GM21390 (cell line): ENCODE measurements at regions not wholly inside any gene's neighbourhood (a gene's known extent, or its start where the extent isn't known, plus 50 kb on each side); places are given as distances from the start of the nearest gene placed in this dataset.
"Not testable (repeated sequence)": the region's sequence is repeated elsewhere in the genome, so short reads cannot be mapped to it uniquely, and the experiment has no call there.

Experiments used
- ATAC-seq: cut with Tn5 transposase; IDR thresholded peaks from one replicate; pipeline ENCODE4 v1.9.1; 2021; ENCODE audit not compliant: unreplicated experiment

- ATAC-seq: no peak
Observed at GRCh38 chr4:34419871-34420270, 1824.4 kb downstream of the ARAP2 start.

DNA sequence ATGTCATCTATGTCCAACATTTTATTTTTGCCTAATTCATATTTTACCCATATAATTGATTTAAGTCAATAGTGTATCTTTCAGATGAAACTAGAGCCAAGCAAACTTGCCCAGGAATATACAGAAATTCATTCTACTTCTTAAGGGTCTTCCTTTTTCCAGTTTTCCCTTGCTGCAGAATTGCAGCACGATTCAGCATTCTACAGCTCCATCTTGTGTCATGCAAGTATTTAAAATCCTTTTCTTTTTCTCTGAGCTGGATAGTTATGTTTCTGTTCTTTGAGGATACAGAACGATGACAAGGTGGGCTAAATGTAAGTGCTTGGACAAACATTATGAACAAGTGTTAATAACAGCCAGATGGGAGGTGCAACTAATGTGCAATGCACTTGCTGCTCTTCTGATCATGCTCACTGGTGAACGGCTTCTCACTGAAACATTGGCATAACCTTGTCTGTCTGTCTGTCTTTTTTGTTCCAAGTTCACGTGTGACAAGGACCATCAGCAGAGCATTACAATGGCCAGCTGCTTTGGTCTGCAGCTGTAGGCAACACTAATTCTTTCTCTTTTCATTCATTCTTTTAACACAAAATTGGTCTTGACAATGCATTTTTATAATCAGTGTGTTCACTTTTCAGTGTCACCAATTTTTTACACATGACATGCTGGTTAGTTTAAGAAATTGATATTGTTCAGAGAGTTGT is 1821.7 kb downstream of the ARAP2 start:
- ATAC-seq: no peak

GRCh38 chr4:34432706-34433105 is 1811.6 kb downstream of the ARAP2 start:
- no peak for ATAC-seq

GRCh38 chr4:34434377-34434776 is 1809.9 kb downstream of the ARAP2 start:
- ATAC-seq: peak; percentile 64

DNA sequence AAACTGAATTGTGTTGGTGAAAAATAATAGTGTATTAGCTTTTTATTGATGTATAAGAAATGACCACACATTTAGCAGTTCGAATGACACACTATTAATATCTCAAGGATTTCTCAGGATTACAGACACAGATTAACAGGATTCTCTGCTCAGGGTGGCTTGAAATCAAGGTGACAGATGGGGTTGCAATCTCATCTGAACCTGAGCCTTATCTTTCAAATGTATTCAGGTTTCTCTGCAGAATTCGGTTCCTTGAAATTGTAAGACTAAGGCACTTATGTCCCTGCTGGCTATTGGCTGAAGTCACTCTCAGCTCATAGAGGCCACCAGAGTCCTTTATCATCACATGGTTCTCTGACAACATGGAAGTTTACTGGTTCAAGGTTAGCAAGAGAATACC is 1780.1 kb downstream of the ARAP2 start:
- no peak for ATAC-seq

DNA sequence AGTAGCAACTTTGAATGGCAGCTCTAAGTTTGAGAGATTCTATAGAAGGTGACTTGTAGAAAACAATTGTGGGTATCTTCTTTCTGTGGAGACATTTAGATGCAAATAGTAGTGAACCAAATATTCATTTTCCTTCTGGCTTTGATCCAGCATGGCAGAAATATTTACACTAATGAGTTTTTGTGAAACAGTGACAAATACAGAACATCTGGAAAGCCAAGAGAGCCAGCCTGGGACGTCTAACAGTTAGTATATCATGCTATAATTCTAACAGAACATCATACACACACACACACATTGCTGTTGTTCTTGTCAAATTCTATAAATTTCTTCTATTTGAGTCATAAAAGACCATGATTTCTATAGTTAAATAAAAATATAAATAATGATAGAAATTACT is 1777.9 kb downstream of the ARAP2 start:
- no peak for ATAC-seq

DNA sequence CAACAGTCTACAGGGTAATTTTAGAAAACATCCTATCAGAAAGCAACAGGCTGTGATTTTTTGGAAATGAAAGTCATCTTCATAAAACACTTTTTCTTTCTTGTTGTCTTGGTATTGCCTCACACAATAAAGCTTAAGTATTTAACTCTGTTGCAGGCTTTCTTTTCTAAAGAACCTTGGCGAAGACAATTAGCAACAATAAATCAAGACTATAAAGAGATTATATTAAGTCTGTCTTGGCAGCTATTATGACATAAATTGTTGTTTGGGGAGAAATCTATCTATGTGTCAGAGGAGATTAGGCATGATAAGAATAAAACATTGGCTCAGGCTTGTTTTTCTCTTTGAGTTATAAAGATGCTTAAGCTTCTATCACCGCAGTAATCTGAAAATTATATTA is 1774.8 kb downstream of the ARAP2 start:
- ATAC-seq: no peak

DNA sequence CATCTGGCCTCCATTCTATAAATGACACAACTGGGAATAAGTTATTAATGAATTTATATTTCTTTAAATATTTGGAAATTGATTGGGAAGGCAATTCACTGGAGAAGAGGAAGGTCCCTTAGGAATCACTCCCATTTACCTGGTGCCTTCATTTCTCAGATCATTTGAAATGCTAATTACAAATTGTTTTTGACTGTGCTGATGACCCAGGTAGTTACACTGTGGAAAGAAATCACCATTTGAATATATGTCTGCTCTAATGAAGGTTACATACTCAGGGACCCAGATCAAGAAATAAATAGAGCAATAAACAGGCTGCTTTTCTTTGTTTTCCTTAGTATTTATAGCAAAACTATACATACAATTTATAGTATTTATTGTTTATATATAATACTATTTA is 1759.1 kb downstream of the ARAP2 start:
- no peak for ATAC-seq

DNA sequence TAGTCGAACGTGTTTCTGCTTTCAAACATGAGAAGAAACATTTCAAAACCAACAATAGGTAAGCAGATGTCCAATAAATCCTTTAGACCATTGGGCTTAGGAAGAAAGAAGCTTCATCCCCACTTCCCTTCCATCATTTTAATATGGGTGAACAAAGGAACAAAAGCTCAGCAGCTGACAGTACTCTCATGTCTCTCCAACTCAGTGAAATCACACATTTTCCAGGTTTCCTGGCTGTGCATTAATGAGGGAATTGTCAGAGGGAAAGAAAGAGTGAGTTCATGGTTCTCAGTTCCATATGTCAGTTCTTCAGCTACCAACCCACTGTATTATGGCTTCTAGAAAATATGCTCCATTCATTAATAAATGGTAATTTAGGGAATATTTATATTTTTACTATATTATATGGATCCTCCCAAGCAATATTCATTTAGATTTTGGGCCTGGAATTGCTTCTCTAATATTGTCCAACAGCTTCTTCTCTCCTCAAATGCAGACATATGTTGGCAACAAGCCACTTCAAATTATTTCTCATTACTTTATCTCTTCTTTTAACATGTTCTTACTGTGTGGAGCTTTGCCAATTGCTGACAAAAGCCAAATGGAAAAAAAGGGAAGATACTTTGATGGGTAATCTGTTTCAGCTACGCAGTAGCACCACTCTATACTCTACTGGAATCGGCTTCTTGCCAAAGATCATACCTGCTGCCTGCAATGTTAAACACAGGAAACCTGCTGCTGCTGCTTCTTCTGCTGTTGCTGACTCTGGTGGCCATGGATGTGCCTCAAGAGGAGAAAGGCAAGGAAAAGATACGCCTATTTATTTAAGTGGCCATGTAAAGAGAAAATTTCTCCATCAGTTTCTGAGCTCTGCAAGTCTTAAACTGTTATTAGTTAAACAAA is 1757.6 kb downstream of the ARAP2 start:
- no peak for ATAC-seq

- no peak for ATAC-seq
Observed at GRCh38 chr4:34492414-34492813, 1751.9 kb downstream of the ARAP2 start.

- ATAC-seq: no peak
Observed at GRCh38 chr4:34502086-34502485, 1742.2 kb downstream of the ARAP2 start.

GRCh38 chr4:34504731-34505130 is 1739.6 kb downstream of the ARAP2 start:
- not testable (repeated sequence) for ATAC-seq

- ATAC-seq: not testable (repeated sequence)
Observed at GRCh38 chr4:34506511-34507092, 1737.7 kb downstream of the ARAP2 start.

DNA sequence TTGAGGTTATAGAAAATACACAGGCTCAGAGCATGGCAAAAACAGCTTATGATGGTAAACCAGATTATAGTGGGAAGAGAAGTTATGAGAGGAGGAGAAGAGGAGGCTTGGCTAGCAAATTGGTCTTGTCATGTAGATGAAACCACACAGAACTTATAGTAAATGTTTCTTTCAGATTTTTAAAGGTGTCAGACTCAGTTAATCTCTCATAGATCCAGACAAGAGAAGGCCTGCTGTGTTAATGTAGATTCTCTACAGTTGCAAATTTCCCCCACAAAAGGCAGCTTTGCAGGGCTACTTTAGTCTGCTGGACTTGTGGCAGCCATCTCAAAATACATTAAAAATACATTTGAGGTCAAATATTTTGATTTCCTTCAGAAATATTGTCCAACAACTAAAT is 1731.7 kb downstream of the ARAP2 start:
- no peak for ATAC-seq

DNA sequence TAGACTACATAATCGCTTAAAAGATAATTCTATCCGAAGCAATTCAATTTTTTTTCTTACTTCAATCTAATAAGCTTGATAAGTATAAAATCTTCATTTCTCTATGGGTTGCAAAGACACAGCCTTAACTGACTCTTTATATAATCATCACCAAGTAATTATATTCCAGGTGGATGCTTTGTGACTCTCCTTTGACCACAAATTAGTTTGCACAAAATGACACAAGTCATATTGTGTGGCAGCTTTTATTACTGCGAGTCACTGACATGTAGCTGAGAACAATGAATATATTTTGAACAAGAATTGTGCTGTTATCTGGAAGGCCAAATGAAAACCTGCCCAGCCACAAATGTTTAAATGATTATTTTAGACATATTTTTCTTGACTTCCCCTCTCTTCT is 1727.8 kb downstream of the ARAP2 start:
- no peak for ATAC-seq

GRCh38 chr4:34534916-34535315 is 1709.4 kb downstream of the ARAP2 start:
- no peak for ATAC-seq

DNA sequence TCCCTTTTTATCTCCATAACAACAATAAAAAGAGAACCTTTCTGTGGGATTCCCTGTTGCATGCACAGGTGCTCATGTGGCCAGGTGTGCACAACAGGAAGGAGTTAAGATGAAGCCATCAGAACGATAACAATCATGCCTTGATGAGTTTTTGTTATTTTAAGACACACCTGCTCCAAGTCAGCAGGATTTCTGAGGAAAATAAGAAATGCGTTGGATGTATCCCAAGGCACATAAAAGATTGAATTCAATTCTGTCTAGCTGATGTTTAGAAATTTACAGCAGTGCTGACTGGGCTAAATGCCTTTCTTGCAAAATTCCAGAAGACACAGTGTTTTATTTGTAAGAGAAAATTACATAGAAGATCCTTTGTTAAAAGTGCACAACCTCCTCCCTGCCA is 1678.2 kb downstream of the ARAP2 start:
- ATAC-seq: no peak

GRCh38 chr4:34572026-34572425 is 1672.3 kb downstream of the ARAP2 start:
- no peak for ATAC-seq

GRCh38 chr4:34615315-34615714 is 1629.0 kb downstream of the ARAP2 start:
- no peak for ATAC-seq

DNA sequence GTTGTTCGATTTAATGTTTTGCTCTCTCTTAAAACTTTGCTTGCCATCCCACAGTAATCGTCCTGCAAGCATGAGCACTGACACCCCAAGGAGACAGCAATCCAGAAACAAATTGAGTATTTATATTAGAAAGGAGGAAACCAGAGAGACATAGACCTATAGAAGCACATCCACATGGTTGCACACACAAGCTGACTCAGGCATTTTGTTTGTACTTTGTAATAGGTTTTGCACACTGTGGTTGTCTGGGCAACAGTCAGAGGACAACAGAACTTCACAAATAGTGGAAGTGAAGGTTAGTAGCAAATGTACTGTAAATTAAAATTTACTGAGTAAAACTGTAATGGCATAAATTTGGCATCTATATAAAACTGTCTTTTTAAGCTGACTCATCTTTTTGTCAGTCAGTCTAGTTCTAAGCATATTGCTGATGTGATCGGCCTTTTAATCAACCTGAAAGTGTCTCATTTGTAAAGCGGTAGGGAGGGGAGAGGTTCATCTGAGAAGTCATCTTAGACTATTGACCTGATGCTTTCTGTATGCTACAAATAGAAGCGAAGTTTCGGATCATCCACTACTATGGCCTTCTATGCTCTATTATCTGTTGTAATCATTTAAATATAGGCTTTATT is 1624.7 kb downstream of the ARAP2 start:
- ATAC-seq: no peak

GRCh38 chr4:34628471-34628870 is 1615.8 kb downstream of the ARAP2 start:
- ATAC-seq: no peak
